HCT116 (cell line): ENCODE measurements at regions not wholly inside any gene's neighbourhood (a gene's known extent, or its start where the extent isn't known, plus 50 kb on each side); places are given as distances from the start of the nearest gene placed in this dataset.

Source experiments
- ATAC-seq: fragments of 200-7000 bp; cut with Tn5 transposase; 2 replicates; pipeline ENCODE4 v1.9.1; 2020; ENCODE audit warnings: mild to moderate bottlenecking, moderate library complexity
- BruUV-seq: library from RNA; stranded (reverse); fragments of 400-500 nt; replicated peaks from 2 replicates; lab custom pipeline; 2021; lab: Mats Ljungman, UMichigan
- CTCF ChIA-PET: fragments of 300-600 bp; sonication (Branson Sonifier 250); formaldehyde crosslinking; loops from one replicate; lab custom pipeline; 2021; ENCODE audit warnings: antibody characterized with exemption; lab: Charles Lee
- POLR2A ChIA-PET: fragments of 300-600, 350-600 bp; sonication (Branson Sonifier 250); formaldehyde crosslinking; loops from one replicate; lab custom pipeline; 2021; ENCODE audit warnings: antibody characterized with exemption; lab: Charles Lee
- RAD21 ChIA-PET, 2 experiments: fragments of 300-600 bp; sonication (Branson Sonifier 250); formaldehyde crosslinking; loops; one replicate each; lab custom pipeline; 2023; ENCODE audit warnings: low total read pairs in 2 of 2; ENCODE audit not compliant: uncharacterized antibody in 2 of 2, unreplicated experiment in 2 of 2, low non-redundant PET in 1 of 2; lab: Charles Lee
- DNase-seq: peaks from one replicate; pipeline ENCODE4 v3.0.0-alpha.2; 2010; ENCODE audit warnings: low read depth, low spot score
- H2AFZ ChIP-seq: fragments of 200-600 bp; shearing (Covaris generic), sonication (generic); 2 replicates; pipeline ENCODE4 v1.6.1; 2017; ENCODE audit warnings: low read depth, mixed run types, mixed read lengths, antibody characterized with exemption, low read length; ENCODE audit not compliant: poor library complexity, severe bottlenecking
- H3K27ac ChIP-seq: 2 replicates; pipeline ENCODE4 v1.5.1; 2012; ENCODE audit warnings: low read depth, low read length
- H3K27me3 ChIP-seq: fragments of 200-600 bp; sonication (generic); 2 replicates; pipeline ENCODE4 v1.6.1; 2016; ENCODE audit warnings: mixed run types, low read length, mixed read lengths; ENCODE audit not compliant: insufficient read depth
- H3K36me3 ChIP-seq, 2 experiments: fragments of 200-500 bp in 1 of 2; fragments of 200-600 bp in 1 of 2; sonication (Bioruptor generic) in 1 of 2; sonication (generic) in 1 of 2; 2 replicates each; pipeline versions ENCODE4 v1.5.1 to v1.6.1; 2014 to 2016; ENCODE audit warnings: low read length in 2 of 2, inconsistent platforms in 1 of 2, mixed read lengths in 1 of 2, mixed run types in 1 of 2; ENCODE audit not compliant: insufficient read depth in 2 of 2, control insufficient read depth in 1 of 2
- H3K4me1 ChIP-seq, 2 experiments: fragments of 200-600 bp in 1 of 2; sonication (generic) in 1 of 2; 2 replicates each; pipeline versions ENCODE4 v1.5.1 to v1.6.1; 2012 to 2017; ENCODE audit warnings: low read length in 2 of 2, inconsistent platforms in 1 of 2, mild to moderate bottlenecking in 1 of 2, mixed read lengths in 1 of 2, mixed run types in 1 of 2, moderate library complexity in 1 of 2; ENCODE audit not compliant: insufficient read depth in 2 of 2, control insufficient read depth in 1 of 2
- H3K4me2 ChIP-seq: fragments of 200-600 bp; sonication (generic); 2 replicates; pipeline ENCODE4 v1.6.1; 2017; ENCODE audit warnings: mixed run types, low read length, mixed read lengths
- H3K4me3 ChIP-seq, 2 experiments: fragments of 200-600 bp in 1 of 2; sonication (generic) in 1 of 2; replicated peaks in 1 of 2; 2 replicates each; pipeline ENCODE4 v1.5.1; 2011 to 2016; ENCODE audit warnings: low read length in 2 of 2, control low read depth in 1 of 2, low read depth in 1 of 2, mild to moderate bottlenecking in 1 of 2, mixed read lengths in 1 of 2, mixed run types in 1 of 2
- H3K79me2 ChIP-seq: fragments of 200-600 bp; sonication (generic); 2 replicates; pipeline ENCODE4 v1.6.1; 2017; ENCODE audit warnings: mild to moderate bottlenecking, mixed run types, low read length, moderate library complexity, mixed read lengths; ENCODE audit not compliant: insufficient read depth
- H3K9ac ChIP-seq: fragments of 200-600 bp; sonication (generic); 2 replicates; pipeline ENCODE4 v1.6.1; 2016; ENCODE audit warnings: low read length, mixed read lengths
- H3K9me2 ChIP-seq: fragments of 200-600 bp; sonication (generic), shearing (Covaris generic); 2 replicates; pipeline ENCODE4 v1.6.1; 2017; ENCODE audit warnings: mixed run types, mild to moderate bottlenecking, moderate library complexity; ENCODE audit not compliant: insufficient read depth
- H3K9me3 ChIP-seq, 2 experiments: fragments of 200-500 bp in 1 of 2; fragments of 200-600 bp in 1 of 2; sonication (Bioruptor generic) in 1 of 2; sonication (generic) in 1 of 2; 2 replicates each; pipeline ENCODE4 v1.6.1; 2014 to 2017; ENCODE audit warnings: low read length in 2 of 2, mixed read lengths in 2 of 2, inconsistent platforms in 1 of 2, low read depth in 1 of 2, mild to moderate bottlenecking in 1 of 2, mixed run types in 1 of 2, moderate library complexity in 1 of 2; ENCODE audit not compliant: control insufficient read depth in 1 of 2, insufficient read depth in 1 of 2
- H4K20me1 ChIP-seq: fragments of 200-600 bp; sonication (generic), shearing (Covaris generic); 2 replicates; pipeline ENCODE4 v1.6.1; 2017; ENCODE audit warnings: mixed run types, mild to moderate bottlenecking, moderate library complexity; ENCODE audit not compliant: insufficient read depth
- CEBPB ChIP-seq: IDR thresholded peaks from 2 replicates; pipeline ENCODE4 v1.6.1; 2012; ENCODE audit warnings: low read depth
- ELF1 ChIP-seq: IDR thresholded peaks from 2 replicates; pipeline ENCODE4 v1.6.1; 2012; ENCODE audit warnings: low read depth, borderline replicate concordance
- JUND ChIP-seq: IDR thresholded peaks from 2 replicates; pipeline ENCODE4 v1.6.1; 2012
- MAX ChIP-seq: IDR thresholded peaks from 2 replicates; pipeline ENCODE4 v1.6.1; 2012
- SP1 ChIP-seq: IDR thresholded peaks from 2 replicates; pipeline ENCODE4 v1.6.1; 2012; ENCODE audit warnings: low read depth
- SRF ChIP-seq: IDR thresholded peaks from 2 replicates; pipeline ENCODE4 v1.6.1; 2012; ENCODE audit warnings: low read depth
- YY1 ChIP-seq: IDR thresholded peaks from 2 replicates; pipeline ENCODE4 v1.6.1; 2011; ENCODE audit warnings: low read length, low read depth, moderate library complexity, mild to moderate bottlenecking; ENCODE audit not compliant: insufficient replicate concordance; ENCODE audit errors: extremely low read depth
- ZBTB33 ChIP-seq: IDR thresholded peaks from 2 replicates; pipeline ENCODE4 v1.6.1; 2011; ENCODE audit warnings: mild to moderate bottlenecking, low read length, moderate library complexity; ENCODE audit not compliant: insufficient replicate concordance; ENCODE audit errors: extremely low read depth
- ZNF274 ChIP-seq: fragments of 200-500 bp; sonication (Bioruptor generic); IDR thresholded peaks from 2 replicates; pipeline ENCODE4 v1.6.1; 2014; ENCODE audit warnings: mild to moderate bottlenecking, low read depth, low read length, inconsistent platforms
- intact Hi-C: fragments of 100-400 bp; cut with micrococcal nuclease; formaldehyde crosslinking; loops from 2 replicates; pipeline ENCODE4 v1.10.0; 2022

GRCh38 chr4:89617317-89617716, 219.6 kb downstream of the SNCA start:
- Histone ChIP-seq H3K9ac (no peak overlapping the region), H3K4me2 (no peak overlapping the region), H3K9me2 (no peaks in the 10 kb centered on the region), H3K79me2 (no peaks in the 10 kb centered on the region), H3K4me3 (no peak overlapping the region), H3K27ac (no peak overlapping the region), H3K9me3 (no peaks in the 10 kb centered on the region), H4K20me1 (no peaks in the 10 kb centered on the region), H3K36me3 (no peaks in the 10 kb centered on the region), H2AFZ (no peak overlapping the region), H3K4me1 (no peaks in the 10 kb centered on the region), H3K27me3 (no peaks in the 10 kb centered on the region)
- TF ChIP-seq ZBTB33 (no peak), SP1 (no peak), ZNF274 (no peak), ELF1 (no peak), SRF (no peak), YY1 (no peak), MAX (no peak), CEBPB (no peak), JUND (no peak)
- ChIA-PET CTCF (interaction anchor here (1.5 kb wide), 1 partner anchor 24 kb away, joined by 6 read pairs; no protein-coding TSS in a partner anchor), POLR2A (no interaction called here), RAD21 (no interaction called here)
- ATAC-seq = no peak
- no TSS peak for BruUV-seq
- intact Hi-C loops = no loop called here
- no peak for DNase-seq
